ENCODE measurements at regions not wholly inside any gene's neighbourhood (a gene's known extent, or its start where the extent isn't known, plus 50 kb on each side); places are given as distances from the start of the nearest gene placed in this dataset.

- TF ChIP-seq, protein P1, sequence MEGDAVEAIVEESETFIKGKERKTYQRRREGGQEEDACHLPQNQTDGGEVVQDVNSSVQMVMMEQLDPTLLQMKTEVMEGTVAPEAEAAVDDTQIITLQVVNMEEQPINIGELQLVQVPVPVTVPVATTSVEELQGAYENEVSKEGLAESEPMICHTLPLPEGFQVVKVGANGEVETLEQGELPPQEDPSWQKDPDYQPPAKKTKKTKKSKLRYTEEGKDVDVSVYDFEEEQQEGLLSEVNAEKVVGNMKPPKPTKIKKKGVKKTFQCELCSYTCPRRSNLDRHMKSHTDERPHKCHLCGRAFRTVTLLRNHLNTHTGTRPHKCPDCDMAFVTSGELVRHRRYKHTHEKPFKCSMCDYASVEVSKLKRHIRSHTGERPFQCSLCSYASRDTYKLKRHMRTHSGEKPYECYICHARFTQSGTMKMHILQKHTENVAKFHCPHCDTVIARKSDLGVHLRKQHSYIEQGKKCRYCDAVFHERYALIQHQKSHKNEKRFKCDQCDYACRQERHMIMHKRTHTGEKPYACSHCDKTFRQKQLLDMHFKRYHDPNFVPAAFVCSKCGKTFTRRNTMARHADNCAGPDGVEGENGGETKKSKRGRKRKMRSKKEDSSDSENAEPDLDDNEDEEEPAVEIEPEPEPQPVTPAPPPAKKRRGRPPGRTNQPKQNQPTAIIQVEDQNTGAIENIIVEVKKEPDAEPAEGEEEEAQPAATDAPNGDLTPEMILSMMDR (IDR thresholded peaks at IDR 0.05; ENCODE audit: low read depth, low read length, poor library complexity, severe bottlenecking) = no peak
- TF ChIP-seq EZH2phosphoT487 (IDR thresholded peaks at IDR 0.05; ENCODE audit: borderline replicate concordance, low read length) = no peak
Observed at GRCh38 chr20:12030470-12030869, 112.8 kb downstream of the BTBD3 start.

Data from DOHH2 (cell line).